Neural cell (in vitro differentiated cells): ENCODE measurements at regions not wholly inside any gene's neighbourhood (a gene's known extent, or its start where the extent isn't known, plus 50 kb on each side); places are given as distances from the start of the nearest gene placed in this dataset.

ENCODE experiments used
- CTCF ChIP-seq: fragments of 450-650 bp; IDR thresholded peaks from 2 replicates; pipeline ENCODE4 v1.5.1; 2014; ENCODE audit warnings: antibody characterized with exemption, mild to moderate bottlenecking, moderate library complexity; ENCODE audit not compliant: poor library complexity, severe bottlenecking
- EP300 ChIP-seq: fragments of 450-650 bp; conservative IDR thresholded peaks from 2 replicates; pipeline ENCODE4 v1.6.1; 2014; ENCODE audit warnings: antibody characterized with exemption, mild to moderate bottlenecking, moderate library complexity; ENCODE audit not compliant: poor library complexity, severe bottlenecking
- EZH2 ChIP-seq: fragments of 200-600, 300-800 bp; shearing (Covaris generic), sonication (generic); IDR thresholded peaks from 2 replicates; pipeline ENCODE4 v1.6.1; 2014; ENCODE audit warnings: antibody characterized with exemption, low read length, borderline replicate concordance, mild to moderate bottlenecking; ENCODE audit not compliant: insufficient read depth, poor library complexity, severe bottlenecking
- POLR2AphosphoS5 ChIP-seq: IDR thresholded peaks from 2 replicates; pipeline ENCODE4 v1.6.1; 2012
- RAD21 ChIP-seq: fragments of 450-650 bp; conservative IDR thresholded peaks from 2 replicates; pipeline ENCODE4 v1.6.1; 2014; ENCODE audit warnings: antibody characterized with exemption, mild to moderate bottlenecking, moderate library complexity
- REST ChIP-seq: IDR thresholded peaks from 2 replicates; pipeline ENCODE4 v1.6.1; 2012; ENCODE audit warnings: borderline replicate concordance
- SMC3 ChIP-seq: fragments of 450-650 bp; conservative IDR thresholded peaks from 2 replicates; pipeline ENCODE4 v1.6.1; 2014; ENCODE audit warnings: antibody characterized with exemption, mild to moderate bottlenecking, moderate library complexity; ENCODE audit not compliant: poor library complexity
- TAF1 ChIP-seq: IDR thresholded peaks from 2 replicates; pipeline ENCODE4 v1.6.1; 2012; ENCODE audit warnings: low read depth

- TF ChIP-seq CTCF (no peak), EZH2 (no peak), REST (no peak), POLR2AphosphoS5 (no peak), EP300 (no peak), TAF1 (no peak), SMC3 (no peak), RAD21 (no peak)
These were observed 78.8 kb upstream of the CNTN3 start for GRCh38 chr3:74693251-74693650.
